Ovary (tissue), 7 donors: ENCODE measurements at regions not wholly inside any gene's neighbourhood (a gene's known extent, or its start where the extent isn't known, plus 50 kb on each side); places are given as distances from the start of the nearest gene placed in this dataset.

Source experiments
- DNase-seq, 5 donors: peaks; one replicate each; pipeline ENCODE4 v3.0.0-alpha.2; 2019 to 2020
- H3K27ac ChIP-seq, 2 donors: fragments of 200-600 bp; one replicate each; pipeline versions ENCODE4 v1.5.1 to v1.8.0; 2019 to 2022
- H3K27me3 ChIP-seq: fragments of 200-600 bp; one replicate; pipeline ENCODE4 v1.8.0; 2022
- H3K36me3 ChIP-seq: fragments of 200-600 bp; sonication (generic); one replicate; pipeline ENCODE4 v1.5.1; 2019
- H3K4me1 ChIP-seq: one replicate; pipeline ENCODE4 v1.8.1; 2013; ENCODE audit warnings: mild to moderate bottlenecking, moderate library complexity; ENCODE audit not compliant: insufficient read depth
- H3K4me3 ChIP-seq: fragments of 200-600 bp; sonication (generic); one replicate; pipeline ENCODE4 v1.5.1; 2017
- H3K9me3 ChIP-seq, 2 donors: fragments of 200-600 bp in 1 of 2; sonication (generic) in 1 of 2; one replicate each; pipeline versions ENCODE4 v1.5.1 to v1.8.1; 2013 to 2019; ENCODE audit warnings: mild to moderate bottlenecking in 1 of 2, moderate library complexity in 1 of 2
- EP300 ChIP-seq: sonication (generic); formaldehyde crosslinking; IDR thresholded peaks from one replicate; pipeline ENCODE4 v1.6.1; 2017; ENCODE audit warnings: antibody characterized with exemption
- POLR2A ChIP-seq: fragments of 450-650 bp; IDR thresholded peaks from one replicate; pipeline ENCODE4 v1.6.1; 2017; ENCODE audit warnings: antibody characterized with exemption, mild to moderate bottlenecking, moderate library complexity
- WGBS, 3 donors: extraction: QIAGEN DNeasy Blood & Tissue Kit in 1 of 3; methylation state at CpG; one replicate each; pipeline versions ENCODE4 v1.1.5 to v1.1.7; 2013 to 2017; 5-methylcytosine and 5-hydroxymethylcytosine counted together
- intact Hi-C, 4 donors: fragments of 100-400 bp; cut with DNase I; formaldehyde crosslinking; loops; one replicate each; pipeline versions ENCODE4 v1.11.0 to v1.15.1; 2022 to 2023
- TF ChIP-seq, protein P1 (sequence below), 3 donors: fragments of 450-650 bp in 2 of 3; fragments of 200-600 bp in 1 of 3; IDR thresholded peaks; one replicate each; pipeline versions ENCODE4 v1.5.1 to v1.8.0; 2016 to 2022; ENCODE audit warnings: antibody characterized with exemption in 3 of 3, mild to moderate bottlenecking in 1 of 3
- donor health status: DM: no; HTN: no; CAD: no; lungs with moderate emphysema.
- donor health status: DM: no; HTN: no; CAD: no.
- donor health status: Bipolar disorder and iron deficiency.
- donor health status: DM: no; HTN: no; CAD: no.
- donor health status: DM: yes; HTN: yes; CAD: no.

DNA sequence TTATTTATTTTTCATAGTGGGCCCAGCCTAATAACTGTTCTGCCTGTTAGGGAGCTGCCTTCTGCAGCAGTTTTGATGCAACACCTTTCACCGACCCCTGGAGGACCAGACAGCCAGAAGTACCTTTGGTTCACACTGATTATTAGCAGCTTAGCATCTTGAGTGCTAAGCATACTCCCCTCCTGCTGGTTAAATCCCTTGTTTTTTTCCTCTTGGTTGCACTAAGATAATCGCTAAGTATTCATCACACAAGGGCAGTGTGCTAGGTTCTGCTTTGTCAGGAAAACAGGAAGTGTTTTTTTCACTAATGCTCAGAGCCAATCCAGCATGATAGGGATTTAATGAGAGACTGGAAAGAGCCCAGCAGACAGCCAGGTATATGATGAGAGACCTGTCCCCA, 437.0 kb downstream of the FUT8 start:
- H3K9me3 ChIP-seq, result no peaks in the 10 kb centered on the region
- no peaks in the 10 kb centered on the region for H3K36me3 ChIP-seq
- H3K27ac ChIP-seq, result no peak overlapping the region
- H3K27me3 ChIP-seq, result no peaks in the 10 kb centered on the region
- 28 to 46% (median 36%) methylated on average over 2 of the region's 2 CpGs for WGBS, 3 donors
- TF ChIP-seq, protein P1, sequence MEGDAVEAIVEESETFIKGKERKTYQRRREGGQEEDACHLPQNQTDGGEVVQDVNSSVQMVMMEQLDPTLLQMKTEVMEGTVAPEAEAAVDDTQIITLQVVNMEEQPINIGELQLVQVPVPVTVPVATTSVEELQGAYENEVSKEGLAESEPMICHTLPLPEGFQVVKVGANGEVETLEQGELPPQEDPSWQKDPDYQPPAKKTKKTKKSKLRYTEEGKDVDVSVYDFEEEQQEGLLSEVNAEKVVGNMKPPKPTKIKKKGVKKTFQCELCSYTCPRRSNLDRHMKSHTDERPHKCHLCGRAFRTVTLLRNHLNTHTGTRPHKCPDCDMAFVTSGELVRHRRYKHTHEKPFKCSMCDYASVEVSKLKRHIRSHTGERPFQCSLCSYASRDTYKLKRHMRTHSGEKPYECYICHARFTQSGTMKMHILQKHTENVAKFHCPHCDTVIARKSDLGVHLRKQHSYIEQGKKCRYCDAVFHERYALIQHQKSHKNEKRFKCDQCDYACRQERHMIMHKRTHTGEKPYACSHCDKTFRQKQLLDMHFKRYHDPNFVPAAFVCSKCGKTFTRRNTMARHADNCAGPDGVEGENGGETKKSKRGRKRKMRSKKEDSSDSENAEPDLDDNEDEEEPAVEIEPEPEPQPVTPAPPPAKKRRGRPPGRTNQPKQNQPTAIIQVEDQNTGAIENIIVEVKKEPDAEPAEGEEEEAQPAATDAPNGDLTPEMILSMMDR (IDR thresholded peaks at IDR 0.05), result no peak
- TF ChIP-seq POLR2A (no peak), EP300 (no peak)
- intact Hi-C loops, result no loop called here
- no peak overlapping the region for H3K4me3 ChIP-seq
- no peak for DNase-seq
- H3K4me1 ChIP-seq, result no peaks in the 10 kb centered on the region

DNA sequence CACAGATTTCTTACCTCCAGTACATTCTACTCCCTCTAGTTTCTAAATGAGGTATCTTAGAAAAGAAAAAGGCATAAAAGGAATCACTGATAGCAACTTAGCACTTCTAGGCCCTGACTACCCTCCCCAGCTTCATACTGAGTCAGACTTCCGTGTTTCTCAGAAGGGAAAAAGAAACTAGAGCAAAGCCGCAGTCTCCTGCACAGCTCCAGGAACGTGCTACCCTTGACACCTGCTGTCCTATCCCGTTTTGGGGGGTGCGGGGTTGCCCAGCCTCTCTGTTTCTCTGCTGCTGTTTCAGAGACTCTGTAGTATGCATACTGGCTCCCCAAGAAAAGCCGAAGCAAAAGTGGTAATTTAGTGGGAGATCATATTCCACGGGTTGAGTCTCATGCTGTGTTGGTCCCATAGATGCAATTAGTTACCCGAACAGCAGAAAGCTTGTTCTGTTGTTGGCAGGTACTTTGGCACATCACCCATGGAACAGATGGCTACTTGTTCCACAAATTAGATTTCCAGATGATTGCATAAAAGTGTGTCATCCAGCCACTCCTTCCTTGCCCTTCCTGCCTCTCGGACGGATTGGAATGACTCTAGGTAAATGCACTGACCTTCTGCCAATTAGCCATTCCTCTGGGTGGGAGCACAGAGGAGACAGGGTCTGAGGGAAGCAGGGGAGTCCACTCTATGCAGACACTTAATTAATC, 438.1 kb downstream of the FUT8 start:
- 78 to 83% (median 79%) methylated on average over 10 of the region's 10 CpGs for WGBS, 3 donors
- no peaks in the 10 kb centered on the region for H3K9me3 ChIP-seq
- DNase-seq, result no peak
- no peak overlapping the region for H3K27ac ChIP-seq
- H3K4me3 ChIP-seq, result no peak overlapping the region
- no peaks in the 10 kb centered on the region for H3K36me3 ChIP-seq
- intact Hi-C loops, result no loop called here
- no peaks in the 10 kb centered on the region for H3K27me3 ChIP-seq
- no peaks in the 10 kb centered on the region for H3K4me1 ChIP-seq
- TF ChIP-seq EP300 (no peak), POLR2A (no peak)
- TF ChIP-seq, protein P1 (IDR thresholded peaks at IDR 0.05), result no peak

DNA sequence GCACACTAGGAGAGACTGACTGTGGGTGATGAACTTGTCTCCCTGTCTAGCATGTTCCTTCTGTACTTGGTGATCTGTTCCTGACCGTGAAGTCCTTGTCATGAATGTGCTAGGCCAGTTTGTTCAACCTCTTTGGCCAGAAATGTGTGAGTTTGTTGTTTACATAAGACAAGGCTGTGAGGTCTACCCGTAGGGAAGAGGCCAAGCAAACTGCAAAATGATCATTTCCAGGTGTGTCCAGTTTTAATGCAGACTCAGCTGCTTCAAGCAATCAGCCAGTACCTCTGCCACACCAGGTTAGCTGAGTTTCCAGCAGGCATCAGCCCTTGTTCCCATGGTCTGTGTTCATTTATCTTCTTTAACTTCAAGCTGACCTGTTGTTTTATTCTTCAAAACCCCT, 440.2 kb downstream of the FUT8 start:
- Histone ChIP-seq H3K27me3 (no peaks in the 10 kb centered on the region), H3K4me1 (no peaks in the 10 kb centered on the region), H3K4me3 (no peak overlapping the region), H3K27ac (no peak overlapping the region), H3K9me3 (no peaks in the 10 kb centered on the region), H3K36me3 (no peaks in the 10 kb centered on the region)
- 31 to 33% (median 32%) methylated on average over 2 of the region's 2 CpGs for WGBS, 3 donors
- intact Hi-C loops, result no loop called here
- no peak for TF ChIP-seq EP300
- TF ChIP-seq POLR2A, result no peak
- TF ChIP-seq, protein P1 (IDR thresholded peaks at IDR 0.05), result no peak
- DNase-seq, result no peak

DNA sequence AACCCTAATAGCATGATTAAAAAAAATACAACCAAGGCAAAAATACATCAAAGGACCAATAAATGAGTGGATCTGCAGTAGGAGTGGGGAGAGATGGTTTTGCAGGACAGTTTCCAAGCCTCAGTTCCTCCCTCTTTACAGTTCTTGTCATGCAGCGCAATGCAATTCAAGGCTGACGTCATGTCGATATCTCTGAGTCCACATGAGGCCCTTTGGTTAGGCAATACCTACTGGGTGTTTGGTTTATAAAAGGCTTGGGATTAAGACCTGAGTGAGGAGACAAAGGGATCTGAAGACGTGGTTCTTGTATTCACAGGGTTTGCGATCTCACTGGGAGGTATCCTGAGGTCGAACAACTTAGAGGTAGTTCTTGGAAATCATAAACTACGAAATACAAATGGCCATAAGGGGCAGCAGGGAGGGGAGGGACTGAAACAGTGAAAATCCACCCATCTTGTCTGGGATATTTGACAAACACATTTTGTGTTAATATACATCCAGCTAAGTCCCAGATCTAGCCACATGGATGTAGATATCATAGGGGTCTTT, 441.0 kb downstream of the FUT8 start:
- H3K4me1 ChIP-seq, result no peaks in the 10 kb centered on the region
- H3K9me3 ChIP-seq, result no peaks in the 10 kb centered on the region
- H3K4me3 ChIP-seq, result no peak overlapping the region
- no peaks in the 10 kb centered on the region for H3K27me3 ChIP-seq
- WGBS, 3 donors, result 74 to 78% (median 76%) methylated on average over 7 of the region's 7 CpGs
- H3K36me3 ChIP-seq, result no peaks in the 10 kb centered on the region
- intact Hi-C loops, result no loop called here
- H3K27ac ChIP-seq, result no peak overlapping the region
- DNase-seq, result no peak
- TF ChIP-seq POLR2A (no peak), EP300 (no peak)
- TF ChIP-seq, protein P1 (IDR thresholded peaks at IDR 0.05), result no peak
